ENCODE measurements at regions not wholly inside any gene's neighbourhood (a gene's known extent, or its start where the extent isn't known, plus 50 kb on each side); places are given as distances from the start of the nearest gene placed in this dataset.

DNA sequence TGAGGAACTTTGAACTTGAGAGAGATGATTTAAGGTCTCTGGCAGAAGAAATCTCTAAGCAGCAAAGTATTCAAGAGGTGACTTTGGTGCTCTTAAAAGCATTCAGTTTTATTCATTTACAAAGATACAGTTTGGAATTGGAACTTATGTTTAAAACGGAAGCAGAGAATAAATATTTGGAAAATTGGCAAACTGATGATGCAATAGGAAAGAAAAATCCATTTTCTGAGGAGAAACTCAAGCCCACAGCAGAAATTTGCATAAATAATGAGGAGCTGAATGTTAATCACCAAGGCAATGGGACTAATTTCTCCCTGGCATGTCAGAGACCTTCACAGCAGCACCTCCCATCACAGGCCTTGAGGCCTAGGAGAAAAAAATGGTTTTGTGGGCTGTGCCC, 1022.5 kb upstream of the CHAC2 start:
- H3K9me3 ChIP-seq = peaks cover 0 to 13% (median 0%) of the 10 kb centered on the region in 3 donors
- no peaks in the 10 kb centered on the region for H3K4me1 ChIP-seq
- TF ChIP-seq, protein P1, sequence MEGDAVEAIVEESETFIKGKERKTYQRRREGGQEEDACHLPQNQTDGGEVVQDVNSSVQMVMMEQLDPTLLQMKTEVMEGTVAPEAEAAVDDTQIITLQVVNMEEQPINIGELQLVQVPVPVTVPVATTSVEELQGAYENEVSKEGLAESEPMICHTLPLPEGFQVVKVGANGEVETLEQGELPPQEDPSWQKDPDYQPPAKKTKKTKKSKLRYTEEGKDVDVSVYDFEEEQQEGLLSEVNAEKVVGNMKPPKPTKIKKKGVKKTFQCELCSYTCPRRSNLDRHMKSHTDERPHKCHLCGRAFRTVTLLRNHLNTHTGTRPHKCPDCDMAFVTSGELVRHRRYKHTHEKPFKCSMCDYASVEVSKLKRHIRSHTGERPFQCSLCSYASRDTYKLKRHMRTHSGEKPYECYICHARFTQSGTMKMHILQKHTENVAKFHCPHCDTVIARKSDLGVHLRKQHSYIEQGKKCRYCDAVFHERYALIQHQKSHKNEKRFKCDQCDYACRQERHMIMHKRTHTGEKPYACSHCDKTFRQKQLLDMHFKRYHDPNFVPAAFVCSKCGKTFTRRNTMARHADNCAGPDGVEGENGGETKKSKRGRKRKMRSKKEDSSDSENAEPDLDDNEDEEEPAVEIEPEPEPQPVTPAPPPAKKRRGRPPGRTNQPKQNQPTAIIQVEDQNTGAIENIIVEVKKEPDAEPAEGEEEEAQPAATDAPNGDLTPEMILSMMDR (IDR thresholded peaks at IDR 0.05) = no peak
- TF ChIP-seq EP300 (IDR thresholded peaks at IDR 0.05) (no peak), POLR2AphosphoS5 (IDR thresholded peaks at IDR 0.05) (no peak), POLR2A (IDR thresholded peaks at IDR 0.05) (no peak)
- ATAC-seq = no peak
- H3K36me3 ChIP-seq = no peaks in the 10 kb centered on the region
- H3K27ac ChIP-seq = no peak overlapping the region
- no peak overlapping the region for H3K4me3 ChIP-seq
- H3K27me3 ChIP-seq = no peaks in the 10 kb centered on the region
- 83 to 86% methylated on average over 1 of the region's 1 CpG for WGBS, 2 donors (ENCODE audit: low coverage in 1 of 2)

DNA sequence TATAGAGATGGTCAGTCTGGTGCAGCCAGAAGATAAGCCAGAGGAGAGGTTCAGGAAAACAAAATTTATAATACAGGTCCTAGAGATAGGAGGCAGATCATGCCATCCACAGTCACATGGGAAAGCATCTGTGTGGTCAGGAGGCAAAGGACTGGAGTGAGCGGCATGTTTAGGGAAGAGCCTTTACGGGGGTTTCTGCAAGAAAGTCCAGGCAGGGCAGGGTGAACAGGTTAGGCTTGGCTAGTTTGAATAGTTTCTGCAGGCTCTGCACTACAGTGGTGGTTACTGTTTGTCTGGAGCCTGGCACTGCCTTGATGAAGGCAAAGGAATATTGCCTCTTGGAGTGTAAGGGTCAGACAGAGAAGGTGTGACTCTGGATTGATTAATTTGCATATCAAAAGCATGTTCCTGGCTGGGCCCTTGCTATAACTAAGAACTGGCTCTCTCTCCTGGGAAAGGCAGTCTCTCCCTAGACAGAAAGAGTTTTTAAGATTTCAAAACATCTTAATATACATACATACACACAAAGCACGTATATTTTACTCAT, 1034.7 kb upstream of the CHAC2 start:
- no peaks in the 10 kb centered on the region for H3K4me1 ChIP-seq
- H3K27ac ChIP-seq = no peak overlapping the region
- no peak overlapping the region for H3K4me3 ChIP-seq
- no peaks in the 10 kb centered on the region for H3K36me3 ChIP-seq
- TF ChIP-seq, protein P1 (IDR thresholded peaks at IDR 0.05) = no peak
- TF ChIP-seq POLR2A (IDR thresholded peaks at IDR 0.05) = no peak
- TF ChIP-seq EP300 (IDR thresholded peaks at IDR 0.05) = no peak
- no peak for TF ChIP-seq POLR2AphosphoS5 (IDR thresholded peaks at IDR 0.05)
- WGBS, 2 donors (ENCODE audit: low coverage in 1 of 2) = 79 to 80% methylated on average over 3 of the region's 3 CpGs
- no peak for ATAC-seq
- no peaks in the 10 kb centered on the region for H3K27me3 ChIP-seq
- H3K9me3 ChIP-seq = peaks cover 0 to 5% (median 0%) of the 10 kb centered on the region in 3 donors

DNA sequence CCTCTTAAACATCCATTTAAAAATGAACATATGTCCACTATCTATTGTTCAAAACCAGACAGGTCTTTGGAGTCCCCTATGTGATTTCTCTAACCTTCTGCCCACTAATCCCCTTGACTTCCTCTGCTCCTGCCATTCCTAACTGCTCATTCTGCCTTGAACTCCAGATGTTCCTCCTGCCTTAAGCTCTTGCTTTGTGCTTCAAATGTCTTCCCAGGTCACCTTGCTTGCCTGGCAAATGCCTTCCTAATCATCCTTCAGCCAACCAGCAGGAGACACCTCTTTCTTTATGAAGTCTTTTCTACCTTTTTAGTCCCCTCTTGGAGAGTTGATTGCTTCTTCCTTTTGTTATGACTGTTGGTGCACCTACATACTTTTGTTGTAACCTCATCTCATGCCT, 1043.0 kb upstream of the CHAC2 start:
- no peaks in the 10 kb centered on the region for H3K27me3 ChIP-seq
- no peak overlapping the region for H3K4me3 ChIP-seq
- H3K9me3 ChIP-seq = peaks cover 0 to 10% (median 0%) of the 10 kb centered on the region in 3 donors
- no peak for ATAC-seq
- TF ChIP-seq POLR2AphosphoS5 (IDR thresholded peaks at IDR 0.05) (no peak), POLR2A (IDR thresholded peaks at IDR 0.05) (no peak), EP300 (IDR thresholded peaks at IDR 0.05) (no peak)
- TF ChIP-seq, protein P1 (IDR thresholded peaks at IDR 0.05) = no peak
- H3K36me3 ChIP-seq = no peaks in the 10 kb centered on the region
- no peaks in the 10 kb centered on the region for H3K4me1 ChIP-seq
- no peak overlapping the region for H3K27ac ChIP-seq

DNA sequence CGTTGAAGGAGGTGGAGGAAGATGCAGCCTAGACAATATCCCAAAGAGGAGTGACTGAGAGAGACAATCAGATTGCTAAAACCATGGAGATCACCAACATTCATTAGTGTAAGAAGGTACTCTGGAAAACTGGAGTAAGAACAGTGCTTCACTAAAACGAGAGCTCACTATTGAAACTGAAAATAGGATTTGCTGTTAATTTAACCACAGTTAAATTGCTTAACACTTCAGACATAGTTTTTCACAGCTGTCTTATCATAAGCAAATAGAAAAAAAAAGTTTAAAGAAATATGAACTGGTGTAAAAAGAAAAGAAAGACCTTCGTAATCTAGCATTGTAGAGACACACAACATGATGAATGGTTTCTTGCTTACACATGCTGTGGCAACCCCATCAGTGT, 1049.8 kb upstream of the CHAC2 start:
- no peak for ATAC-seq
- no peak overlapping the region for H3K27ac ChIP-seq
- no peaks in the 10 kb centered on the region for H3K36me3 ChIP-seq
- H3K9me3 ChIP-seq = no peaks in the 10 kb centered on the region
- no peaks in the 10 kb centered on the region for H3K27me3 ChIP-seq
- H3K4me3 ChIP-seq = no peak overlapping the region
- H3K4me1 ChIP-seq = no peaks in the 10 kb centered on the region
- WGBS, 2 donors (ENCODE audit: low coverage in 1 of 2) = 65 to 100% methylated on average over 1 to 3 of the region's 3 CpGs
- TF ChIP-seq POLR2AphosphoS5 (IDR thresholded peaks at IDR 0.05) (no peak), POLR2A (IDR thresholded peaks at IDR 0.05) (no peak), EP300 (IDR thresholded peaks at IDR 0.05) (no peak)
- TF ChIP-seq, protein P1 (IDR thresholded peaks at IDR 0.05) = no peak

DNA sequence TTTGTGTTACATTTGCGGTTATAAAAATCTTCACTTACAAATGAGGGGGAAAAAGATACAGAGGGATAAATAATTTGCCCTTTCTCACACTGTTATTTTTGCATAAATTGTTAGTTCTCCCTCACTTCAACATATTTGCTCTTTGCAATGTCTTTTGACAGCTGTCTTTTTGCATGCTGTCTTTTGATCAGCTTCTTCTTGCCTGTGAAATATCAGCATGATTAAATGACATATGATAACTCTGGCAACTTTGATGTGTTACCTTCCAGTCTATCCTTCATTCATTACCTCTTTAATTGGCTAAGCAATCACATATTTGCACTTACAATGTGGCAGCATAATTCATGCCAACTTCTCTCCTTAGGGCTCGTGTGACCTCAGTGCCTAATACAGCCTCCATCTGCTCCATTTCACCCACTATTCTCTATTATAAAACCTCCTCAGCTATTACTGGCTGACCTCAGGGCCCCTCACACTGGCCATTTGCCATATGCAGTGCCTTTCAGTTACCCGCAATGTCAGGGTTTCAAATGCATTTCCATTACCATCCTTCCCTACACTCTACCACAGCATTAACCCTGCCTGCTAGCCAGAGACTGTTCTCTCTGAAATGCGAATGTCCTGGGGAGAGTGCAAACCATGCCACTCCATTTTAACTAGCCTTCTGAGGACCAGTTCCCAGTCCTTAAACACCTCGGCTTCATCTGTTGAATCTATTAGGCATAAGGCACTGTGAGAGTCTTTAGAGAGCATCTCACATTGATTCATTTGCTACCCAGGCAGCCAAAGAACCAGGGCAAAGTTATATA, 1056.6 kb upstream of the CHAC2 start:
- Histone ChIP-seq H3K4me3 (no peak overlapping the region), H3K4me1 (no peaks in the 10 kb centered on the region), H3K36me3 (no peaks in the 10 kb centered on the region), H3K9me3 (no peaks in the 10 kb centered on the region), H3K27me3 (no peaks in the 10 kb centered on the region), H3K27ac (no peak overlapping the region)
- 69 to 71% methylated on average over 5 of the region's 5 CpGs for WGBS, 2 donors (ENCODE audit: low coverage in 1 of 2)
- TF ChIP-seq POLR2A (IDR thresholded peaks at IDR 0.05) (no peak), POLR2AphosphoS5 (IDR thresholded peaks at IDR 0.05) (no peak), EP300 (IDR thresholded peaks at IDR 0.05) (no peak)
- ATAC-seq = no peak
